NCI-H524 treated with DMSO at 0.1 percent for 48 hours (cell line): ENCODE measurements at regions not wholly inside any gene's neighbourhood (a gene's known extent, or its start where the extent isn't known, plus 50 kb on each side); places are given as distances from the start of the nearest gene placed in this dataset.
"Not testable (repeated sequence)": the region's sequence is repeated elsewhere in the genome, so short reads cannot be mapped to it uniquely, and the experiment has no call there.

Experiments
- DNase-seq: peaks from one replicate; lab custom pipeline; 2025; lab: John Stamatoyannopoulos, UW

DNA sequence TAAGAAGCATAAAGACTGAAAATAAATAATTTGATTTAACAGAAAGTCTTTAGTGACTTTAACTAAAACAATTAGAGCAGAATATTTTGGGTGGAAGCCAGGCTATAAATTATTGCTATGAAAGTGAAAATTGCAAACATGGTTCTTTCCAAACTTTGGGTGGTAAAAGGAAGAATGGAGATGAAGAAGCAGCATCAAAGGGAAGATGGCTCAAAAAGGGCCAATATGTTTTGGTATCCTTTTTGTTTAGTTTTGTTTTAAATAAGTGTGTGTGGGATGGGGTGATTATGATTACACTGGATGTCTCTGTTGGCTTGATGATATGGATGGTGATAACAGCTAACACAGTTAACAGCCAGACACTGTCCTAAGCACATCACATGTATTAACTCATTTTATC lies 153.7 kb downstream of the CYB561 start:
- DNase-seq = no peak

DNA sequence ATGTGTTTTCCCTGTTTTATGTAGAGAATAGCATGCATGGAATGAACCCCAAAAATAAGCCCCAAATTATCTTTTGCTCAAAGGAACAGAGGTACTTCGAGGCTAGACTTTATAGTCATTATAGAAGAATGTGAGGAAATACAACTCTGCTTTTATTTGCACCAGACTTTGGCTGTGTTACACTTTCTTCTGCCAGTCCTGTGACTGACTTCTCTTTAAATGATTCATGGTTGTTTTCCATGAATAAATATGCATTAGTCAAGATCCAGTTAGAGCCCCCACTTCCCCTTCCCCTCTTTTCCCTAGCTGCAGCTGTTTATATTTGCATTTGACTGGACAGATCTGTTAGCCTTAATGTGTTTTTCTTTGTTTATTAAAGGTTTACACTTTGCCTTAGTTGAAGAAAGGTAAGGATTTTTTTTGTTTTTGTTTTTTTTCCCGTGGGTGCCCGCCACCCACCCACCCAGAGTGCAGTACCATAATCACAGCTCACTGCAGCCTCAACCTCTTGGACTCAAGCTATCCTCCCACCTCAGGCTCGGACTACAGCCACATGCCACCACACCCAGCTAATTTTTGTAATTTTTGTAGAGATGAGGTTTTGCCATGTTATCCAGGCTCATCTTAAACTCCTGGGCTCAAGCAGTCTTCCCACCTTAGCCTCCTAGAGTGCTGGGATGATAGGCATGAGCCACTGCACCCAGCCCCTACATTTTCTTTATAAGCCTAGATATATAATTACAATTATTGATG lies 152.6 kb downstream of the CYB561 start:
- no peak for DNase-seq

DNA sequence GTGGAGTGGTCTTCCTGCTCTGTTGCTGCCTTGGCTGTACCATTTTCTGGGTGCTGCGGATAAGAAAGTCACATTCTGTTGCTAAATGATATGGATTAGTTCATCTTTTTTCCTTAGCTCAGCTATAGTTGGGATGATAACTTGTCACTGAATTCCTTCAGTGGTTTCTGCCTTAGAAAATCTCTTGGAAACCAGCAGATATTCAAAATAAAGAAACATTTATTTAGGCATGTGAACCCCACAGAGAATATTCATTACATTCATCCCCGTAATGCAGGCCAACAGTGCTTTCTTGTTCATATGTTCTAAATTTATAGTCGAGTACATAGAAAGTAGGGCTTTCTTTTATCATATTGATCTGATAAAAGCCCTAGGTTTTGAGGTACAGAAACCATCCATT lies 151.3 kb downstream of the CYB561 start:
- no peak for DNase-seq

- no peak for DNase-seq
Measured at GRCh38 chr17:63295288-63295687, 150.8 kb downstream of the CYB561 start.

DNA sequence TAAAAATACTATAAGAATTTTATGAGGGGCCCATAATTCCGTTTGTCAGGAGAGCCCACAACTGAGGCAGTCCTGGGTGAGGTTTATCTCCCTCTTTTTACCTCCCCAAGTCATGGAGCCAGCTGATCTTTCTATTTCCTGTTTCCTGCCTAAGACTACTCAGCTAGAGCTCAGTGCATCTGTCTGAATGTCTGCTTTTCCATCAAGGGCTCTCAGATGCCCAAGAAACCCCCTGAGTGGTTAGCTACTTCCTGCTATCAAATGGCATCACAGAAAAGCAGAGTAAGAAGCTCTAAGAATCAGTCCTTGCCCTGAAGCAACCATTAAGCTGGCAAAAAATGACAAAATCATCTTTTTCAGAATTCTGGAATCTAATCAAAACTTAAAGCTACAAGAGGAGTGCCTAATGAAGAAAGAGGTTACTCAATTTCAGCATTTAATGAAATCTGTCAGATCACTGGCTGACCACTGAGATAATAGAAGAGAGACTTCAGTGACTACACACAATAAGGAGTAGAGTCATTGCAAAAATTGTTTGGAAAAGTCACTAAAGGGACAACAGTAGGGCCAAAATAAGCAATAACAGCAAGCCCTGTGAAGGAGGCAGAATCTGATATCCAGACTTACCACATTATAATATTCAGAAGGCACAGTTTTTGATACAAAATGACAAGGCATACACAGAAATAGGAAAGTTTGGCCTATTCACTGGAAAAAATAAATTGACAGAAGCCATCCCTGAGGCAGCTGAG lies 150.1 kb downstream of the CYB561 start:
- DNase-seq = no peak

DNA sequence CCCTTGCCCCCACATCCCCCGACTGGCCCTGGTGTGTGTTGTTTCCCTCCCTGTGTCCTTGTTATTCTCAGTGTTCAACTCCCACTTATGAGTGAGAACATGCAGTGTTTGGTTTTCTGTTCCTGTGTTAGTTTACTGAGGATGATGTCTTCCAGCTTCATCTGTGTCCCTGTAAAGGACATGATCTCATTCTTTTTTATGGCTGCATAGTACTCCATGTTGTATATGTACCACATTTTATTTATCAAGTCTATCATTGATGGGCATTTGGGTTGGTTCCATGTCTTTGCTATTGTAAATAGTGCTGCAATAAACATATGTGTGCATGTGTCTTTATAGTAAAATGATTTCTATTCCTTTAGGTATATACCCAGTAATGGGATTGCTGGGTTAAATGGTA lies 147.2 kb downstream of the CYB561 start:
- not testable (repeated sequence) for DNase-seq

DNA sequence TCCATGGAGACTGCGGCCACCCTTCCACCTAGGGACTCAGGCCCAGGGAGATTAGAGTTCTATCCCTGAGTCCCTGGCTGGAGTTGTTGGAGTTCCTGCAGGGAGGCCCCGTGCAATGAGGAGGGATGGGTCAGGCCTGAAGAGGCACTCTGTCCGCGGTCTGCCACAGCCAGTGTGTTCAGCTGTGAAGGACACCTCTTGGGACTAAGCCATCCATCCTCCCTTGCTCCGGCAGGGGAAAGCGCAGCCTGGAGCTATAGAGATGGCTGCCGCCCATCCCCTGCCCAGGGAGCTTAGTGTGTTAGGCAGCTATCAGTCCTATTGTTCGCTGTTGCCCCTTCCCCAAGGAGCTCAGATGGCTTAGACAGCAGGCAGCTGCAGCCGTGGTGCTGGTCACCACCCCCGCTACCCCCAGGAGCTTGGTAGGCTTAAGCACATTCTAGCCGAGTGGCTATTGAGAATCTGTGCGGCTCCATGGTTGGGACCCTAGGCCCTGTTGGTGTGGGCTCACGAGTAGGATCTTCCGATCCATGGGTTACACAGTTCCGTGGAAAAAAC lies 141.3 kb downstream of the CYB561 start:
- DNase-seq = no peak

GRCh38 chr17:63305857-63306256 lies 140.2 kb downstream of the CYB561 start:
- DNase-seq = no peak

DNA sequence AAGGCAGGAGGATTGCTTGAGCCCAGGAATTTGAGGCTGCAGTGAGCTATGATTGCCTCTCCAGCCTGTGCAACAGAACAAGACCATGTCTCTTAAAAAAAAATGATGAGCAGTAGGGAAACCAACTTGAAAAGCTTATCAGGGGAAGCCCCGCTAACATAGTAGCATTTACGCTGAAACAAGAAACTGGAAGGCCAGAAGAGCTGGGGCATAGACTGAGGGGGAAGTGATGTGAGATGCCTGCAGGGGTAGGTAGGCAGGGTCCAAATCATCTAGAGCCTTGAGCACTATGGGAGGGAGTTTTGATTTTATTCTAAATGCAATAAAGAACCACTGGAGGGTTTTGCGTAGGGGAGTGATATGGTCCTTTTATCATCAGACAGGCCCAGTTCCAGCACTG lies 139.3 kb downstream of the CYB561 start:
- DNase-seq = no peak

- DNase-seq = no peak
Measured at GRCh38 chr17:63308272-63308671, 137.8 kb downstream of the CYB561 start.

GRCh38 chr17:63309021-63309420 lies 137.1 kb downstream of the CYB561 start:
- no peak for DNase-seq

GRCh38 chr17:63311416-63311937 lies 134.6 kb downstream of the CYB561 start:
- no peak for DNase-seq

DNA sequence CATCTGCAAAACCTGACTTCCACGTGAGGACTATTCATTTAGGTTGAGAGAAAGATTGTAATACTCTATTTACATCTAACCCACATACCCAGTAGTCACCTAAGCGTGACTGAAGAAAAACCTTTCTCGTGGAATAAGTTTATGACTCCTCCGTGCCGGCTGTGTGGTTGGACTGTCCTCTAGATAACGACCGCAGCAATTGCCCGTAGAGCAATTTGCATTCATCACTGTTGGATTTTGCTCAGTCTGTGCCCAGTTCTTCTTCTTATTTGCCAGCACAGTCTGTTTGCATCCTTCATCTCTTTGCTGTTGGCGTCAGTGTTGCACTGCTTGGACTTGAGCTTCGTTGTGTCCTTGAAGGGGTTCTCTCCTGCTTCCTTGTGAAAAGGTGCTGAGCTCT lies 131.3 kb downstream of the CYB561 start:
- DNase-seq = no peak

DNA sequence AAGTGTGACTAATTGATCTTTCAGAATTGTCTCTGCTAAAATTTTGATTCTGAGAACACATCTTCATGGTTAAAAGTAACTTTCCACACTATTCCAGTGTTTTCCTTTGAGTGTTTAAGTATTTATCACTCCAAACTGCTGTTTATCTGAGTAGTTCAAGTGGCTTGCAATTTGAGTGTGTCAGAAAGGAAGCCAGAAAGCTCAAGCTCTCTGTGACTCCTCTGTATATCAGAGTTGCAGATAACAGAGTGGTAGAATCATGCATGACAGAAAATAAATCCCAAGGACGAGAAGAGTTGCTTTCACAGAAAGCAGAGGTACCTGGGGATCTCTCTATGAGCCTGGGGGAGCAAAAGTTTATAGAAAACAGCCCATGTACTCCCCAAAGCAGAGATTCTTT lies 130.0 kb downstream of the CYB561 start:
- no peak for DNase-seq

GRCh38 chr17:63317166-63317840 lies 128.8 kb downstream of the CYB561 start:
- no peak for DNase-seq

GRCh38 chr17:63325808-63326207 lies 120.3 kb downstream of the CYB561 start:
- DNase-seq = no peak

DNA sequence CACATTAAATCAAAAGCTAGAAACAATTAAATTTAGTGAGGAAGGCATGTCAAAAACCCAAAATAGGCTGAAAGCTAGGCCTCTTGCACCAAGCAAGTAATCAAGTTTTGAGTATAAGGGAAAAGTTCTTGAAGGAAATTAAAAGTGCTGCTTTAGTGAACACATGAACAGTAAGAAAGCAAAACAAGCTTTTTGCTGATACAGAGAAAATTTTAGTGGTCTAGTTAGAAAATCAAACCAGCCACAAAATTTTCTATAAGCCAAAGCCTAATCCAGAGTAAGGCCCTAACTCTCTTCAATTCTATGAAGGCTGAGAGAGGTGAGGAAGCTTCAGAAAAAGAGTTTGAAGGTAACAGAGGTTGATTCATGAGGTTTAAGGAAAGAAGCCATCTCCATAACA lies 116.2 kb downstream of the CYB561 start:
- DNase-seq = no peak

GRCh38 chr17:63331301-63332061 lies 114.6 kb downstream of the CYB561 start:
- no peak for DNase-seq

- DNase-seq = no peak
Measured at GRCh38 chr17:63332286-63332685, 113.8 kb downstream of the CYB561 start.

GRCh38 chr17:63333869-63334268 lies 112.2 kb downstream of the CYB561 start:
- no peak for DNase-seq

DNA sequence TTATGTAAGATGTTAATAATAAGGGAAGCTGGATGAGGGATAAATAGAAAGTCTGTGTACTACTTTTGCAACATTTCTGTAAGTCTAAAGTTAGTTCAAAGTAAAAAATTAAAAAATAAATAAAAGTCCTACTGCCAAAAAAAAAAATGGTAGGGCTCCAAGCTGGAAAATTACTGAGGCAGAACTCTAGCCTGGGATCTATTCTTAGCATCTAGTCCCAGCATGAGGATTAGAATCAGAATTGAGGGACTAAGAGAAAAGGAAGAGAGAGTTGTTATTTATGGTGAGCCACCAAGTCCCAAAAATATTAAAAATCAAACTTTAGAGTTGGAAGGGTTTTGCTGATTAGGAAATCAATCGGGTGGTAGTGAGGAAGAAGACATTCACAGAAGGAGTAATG lies 110.3 kb downstream of the CYB561 start:
- no peak for DNase-seq

DNA sequence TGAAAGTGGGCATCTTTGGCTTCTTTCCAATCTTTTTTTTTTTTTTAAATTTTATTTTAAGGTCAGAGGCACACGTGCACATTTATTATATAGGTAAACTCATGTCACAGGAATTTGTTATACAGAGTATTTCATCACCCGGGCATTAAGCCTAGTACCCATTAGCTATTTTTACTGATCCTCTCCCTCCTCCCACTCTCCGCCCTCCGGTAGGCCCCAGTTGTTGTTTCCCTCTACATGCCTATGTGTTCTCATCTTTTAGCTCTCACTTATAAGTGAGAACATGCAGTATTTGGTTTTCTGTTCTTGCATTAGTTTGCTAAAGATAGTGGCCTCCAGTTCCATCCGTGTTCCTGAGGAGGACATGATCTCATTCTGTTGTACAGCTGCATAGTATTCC lies 108.5 kb downstream of the CYB561 start:
- no peak for DNase-seq
